ENCODE measurements at regions not wholly inside any gene's neighbourhood (a gene's known extent, or its start where the extent isn't known, plus 50 kb on each side); places are given as distances from the start of the nearest gene placed in this dataset.

GRCh38 chr14:97848317-97848980, 1051.3 kb downstream of the VRK1 start:
- Histone ChIP-seq H2AFZ (no peak overlapping the region), H3K4me3 (ENCODE audit: low read depth, low read length) (no peak overlapping the region)

GRCh38 chr14:97850466-97850865, 1053.3 kb downstream of the VRK1 start:
- H2AFZ ChIP-seq, result no peak overlapping the region
- H3K4me3 ChIP-seq (ENCODE audit: low read depth, low read length), result no peak overlapping the region
- no peaks in the 10 kb centered on the region for H3K36me3 ChIP-seq (ENCODE audit: control insufficient read depth, insufficient read depth, low read length)
- no peak for TF ChIP-seq CTCF (IDR thresholded peaks at IDR 0.05)
- no peaks in the 10 kb centered on the region for H3K9me3 ChIP-seq (ENCODE audit: control insufficient read depth, low read length)
- no peaks in the 10 kb centered on the region for H3K79me2 ChIP-seq
- H3K9ac ChIP-seq, result no peak overlapping the region
- no peak overlapping the region for H3K27ac ChIP-seq
- H3K4me2 ChIP-seq (ENCODE audit: low read length), result no peak overlapping the region
- H3K27me3 ChIP-seq (ENCODE audit: control insufficient read depth, insufficient read depth, low read length), result no peaks in the 10 kb centered on the region
- no peaks in the 10 kb centered on the region for H3K4me1 ChIP-seq

More at GRCh38 chr14:97848317-97848980, 1051.3 kb downstream of the VRK1 start:
- H3K9me3 ChIP-seq (ENCODE audit: control insufficient read depth, low read length), result no peaks in the 10 kb centered on the region
- no peak overlapping the region for H3K27ac ChIP-seq
- no peaks in the 10 kb centered on the region for H3K36me3 ChIP-seq (ENCODE audit: control insufficient read depth, insufficient read depth, low read length)
- H3K27me3 ChIP-seq (ENCODE audit: control insufficient read depth, insufficient read depth, low read length), result no peaks in the 10 kb centered on the region
- H3K4me1 ChIP-seq, result no peaks in the 10 kb centered on the region
- no peak overlapping the region for H3K9ac ChIP-seq
- H3K4me2 ChIP-seq (ENCODE audit: low read length), result no peak overlapping the region
- no peaks in the 10 kb centered on the region for H3K79me2 ChIP-seq
- TF ChIP-seq CTCF (IDR thresholded peaks at IDR 0.05), result no peak

GRCh38 chr14:97850886-97851285, 1053.7 kb downstream of the VRK1 start:
- H3K9me3 ChIP-seq (ENCODE audit: control insufficient read depth, low read length), result no peaks in the 10 kb centered on the region
- no peak overlapping the region for H3K4me3 ChIP-seq (ENCODE audit: low read depth, low read length)
- no peak overlapping the region for H2AFZ ChIP-seq
- H3K9ac ChIP-seq, result no peak overlapping the region
- H3K4me1 ChIP-seq, result no peaks in the 10 kb centered on the region
- H3K27me3 ChIP-seq (ENCODE audit: control insufficient read depth, insufficient read depth, low read length), result no peaks in the 10 kb centered on the region
- no peak overlapping the region for H3K4me2 ChIP-seq (ENCODE audit: low read length)
- no peaks in the 10 kb centered on the region for H3K79me2 ChIP-seq
- H3K27ac ChIP-seq, result no peak overlapping the region
- no peaks in the 10 kb centered on the region for H3K36me3 ChIP-seq (ENCODE audit: control insufficient read depth, insufficient read depth, low read length)
- TF ChIP-seq CTCF (IDR thresholded peaks at IDR 0.05), result no peak

- H3K4me2 ChIP-seq (ENCODE audit: low read length), result no peak overlapping the region
- no peak overlapping the region for H3K9ac ChIP-seq
- no peaks in the 10 kb centered on the region for H3K9me3 ChIP-seq (ENCODE audit: control insufficient read depth, low read length)
- no peak for TF ChIP-seq CTCF (IDR thresholded peaks at IDR 0.05)
- H3K27ac ChIP-seq, result no peak overlapping the region
- no peaks in the 10 kb centered on the region for H3K36me3 ChIP-seq (ENCODE audit: control insufficient read depth, insufficient read depth, low read length)
- no peaks in the 10 kb centered on the region for H3K27me3 ChIP-seq (ENCODE audit: control insufficient read depth, insufficient read depth, low read length)
- no peaks in the 10 kb centered on the region for H3K79me2 ChIP-seq
- H2AFZ ChIP-seq, result peak overlapping the region; percentile 42
- H3K4me1 ChIP-seq, result no peaks in the 10 kb centered on the region
- H3K4me3 ChIP-seq (ENCODE audit: low read depth, low read length), result no peak overlapping the region
Observed at GRCh38 chr14:97851428-97851995, 1054.3 kb downstream of the VRK1 start.

- Histone ChIP-seq H3K9ac (no peak overlapping the region), H3K4me2 (ENCODE audit: low read length) (no peak overlapping the region), H3K27me3 (ENCODE audit: control insufficient read depth, insufficient read depth, low read length) (no peaks in the 10 kb centered on the region), H3K79me2 (no peaks in the 10 kb centered on the region), H2AFZ (no peak overlapping the region), H3K4me1 (no peaks in the 10 kb centered on the region), H3K9me3 (ENCODE audit: control insufficient read depth, low read length) (no peaks in the 10 kb centered on the region), H3K27ac (no peak overlapping the region), H3K4me3 (ENCODE audit: low read depth, low read length) (no peak overlapping the region), H3K36me3 (ENCODE audit: control insufficient read depth, insufficient read depth, low read length) (no peaks in the 10 kb centered on the region)
- no peak for TF ChIP-seq CTCF (IDR thresholded peaks at IDR 0.05)
Observed at GRCh38 chr14:97854918-97855317, 1057.7 kb downstream of the VRK1 start.
